Calu3 (cell line): ENCODE measurements at regions not wholly inside any gene's neighbourhood (a gene's known extent, or its start where the extent isn't known, plus 50 kb on each side); places are given as distances from the start of the nearest gene placed in this dataset.

Experiments
- BruUV-seq: library from RNA; stranded (reverse); fragments of 400-500 nt; replicated peaks from 2 replicates; lab custom pipeline; 2021; lab: Mats Ljungman, UMichigan
- CTCF ChIA-PET: fragments of 300-600 bp; sonication (Branson Sonifier 250); formaldehyde crosslinking; loops from one replicate; lab custom pipeline; 2022; ENCODE audit warnings: antibody characterized with exemption; lab: Charles Lee
- DNase-seq: peaks from one replicate; pipeline ENCODE4 v3.0.0; 2022
- H3K27ac Mint-ChIP-seq: one replicate; pipeline ENCODE4 v1.8.0; 2022; ENCODE audit warnings: mixed read lengths; ENCODE audit not compliant: unreplicated experiment
- H3K27me3 Mint-ChIP-seq: one replicate; pipeline ENCODE4 v1.8.0; 2022; ENCODE audit warnings: mixed read lengths; ENCODE audit not compliant: unreplicated experiment
- H3K36me3 Mint-ChIP-seq: one replicate; pipeline ENCODE4 v1.8.0; 2022; ENCODE audit warnings: mild to moderate bottlenecking, moderate library complexity, mixed read lengths; ENCODE audit not compliant: insufficient read depth, unreplicated experiment
- H3K4me1 Mint-ChIP-seq: one replicate; pipeline ENCODE4 v1.8.0; 2022; ENCODE audit warnings: mild to moderate bottlenecking, low read depth, mixed read lengths; ENCODE audit not compliant: unreplicated experiment
- H3K4me3 Mint-ChIP-seq: one replicate; pipeline ENCODE4 v1.8.0; 2022; ENCODE audit warnings: mild to moderate bottlenecking, low read depth, moderate library complexity, mixed read lengths; ENCODE audit not compliant: unreplicated experiment
- H3K9me3 Mint-ChIP-seq: one replicate; pipeline ENCODE4 v1.8.0; 2022; ENCODE audit warnings: low read depth, mixed read lengths; ENCODE audit not compliant: unreplicated experiment
- intact Hi-C: fragments of 100-400 bp; cut with micrococcal nuclease; formaldehyde crosslinking; loops from one replicate; pipeline ENCODE4 v1.10.0; 2022; ENCODE audit not compliant: unreplicated experiment
- TF ChIP-seq, protein P1 (sequence below): fragments of 200-600 bp; IDR thresholded peaks from one replicate; pipeline ENCODE4 v1.8.0; 2022; ENCODE audit warnings: antibody characterized with exemption; ENCODE audit not compliant: unreplicated experiment

GRCh38 chr14:40139657-40140056 is 707.4 kb upstream of the FBXO33 start:
- CTCF ChIA-PET: no interaction called here
- Mint-ChIP-seq H3K36me3 (no peaks in the 10 kb centered on the region), H3K4me3 (no peak overlapping the region), H3K27me3 (no peaks in the 10 kb centered on the region), H3K27ac (no peak overlapping the region), H3K4me1 (no peaks in the 10 kb centered on the region), H3K9me3 (peaks cover 13% of the 10 kb centered on the region)
- BruUV-seq: no TSS peak
- TF ChIP-seq, protein P1, sequence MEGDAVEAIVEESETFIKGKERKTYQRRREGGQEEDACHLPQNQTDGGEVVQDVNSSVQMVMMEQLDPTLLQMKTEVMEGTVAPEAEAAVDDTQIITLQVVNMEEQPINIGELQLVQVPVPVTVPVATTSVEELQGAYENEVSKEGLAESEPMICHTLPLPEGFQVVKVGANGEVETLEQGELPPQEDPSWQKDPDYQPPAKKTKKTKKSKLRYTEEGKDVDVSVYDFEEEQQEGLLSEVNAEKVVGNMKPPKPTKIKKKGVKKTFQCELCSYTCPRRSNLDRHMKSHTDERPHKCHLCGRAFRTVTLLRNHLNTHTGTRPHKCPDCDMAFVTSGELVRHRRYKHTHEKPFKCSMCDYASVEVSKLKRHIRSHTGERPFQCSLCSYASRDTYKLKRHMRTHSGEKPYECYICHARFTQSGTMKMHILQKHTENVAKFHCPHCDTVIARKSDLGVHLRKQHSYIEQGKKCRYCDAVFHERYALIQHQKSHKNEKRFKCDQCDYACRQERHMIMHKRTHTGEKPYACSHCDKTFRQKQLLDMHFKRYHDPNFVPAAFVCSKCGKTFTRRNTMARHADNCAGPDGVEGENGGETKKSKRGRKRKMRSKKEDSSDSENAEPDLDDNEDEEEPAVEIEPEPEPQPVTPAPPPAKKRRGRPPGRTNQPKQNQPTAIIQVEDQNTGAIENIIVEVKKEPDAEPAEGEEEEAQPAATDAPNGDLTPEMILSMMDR: no peak
- DNase-seq: no peak
- intact Hi-C loops: no loop called here

DNA sequence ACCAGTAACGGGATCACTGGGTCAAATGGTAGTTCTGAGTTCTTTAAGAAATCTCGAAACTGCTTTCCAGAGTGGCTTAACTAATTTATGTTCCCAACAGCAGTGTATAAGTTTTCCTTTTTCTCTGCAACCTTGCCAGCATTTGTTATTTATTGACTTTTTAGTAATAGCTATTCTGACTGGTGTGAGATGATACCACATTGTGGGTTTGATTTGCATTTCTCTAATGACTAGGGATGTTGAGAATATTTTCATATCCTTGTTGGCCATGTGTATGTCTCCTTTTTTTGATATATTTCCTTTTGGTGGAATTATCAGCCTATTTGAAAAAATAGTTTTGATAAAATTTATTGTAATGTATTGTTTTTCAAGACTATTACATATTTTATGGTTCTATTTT is 701.2 kb upstream of the FBXO33 start:
- H3K27me3 Mint-ChIP-seq: no peaks in the 10 kb centered on the region
- TF ChIP-seq, protein P1: no peak
- no peak overlapping the region for H3K27ac Mint-ChIP-seq
- H3K4me3 Mint-ChIP-seq: no peak overlapping the region
- H3K9me3 Mint-ChIP-seq: peaks cover 22% of the 10 kb centered on the region
- CTCF ChIA-PET: no interaction called here
- no peak for DNase-seq
- BruUV-seq: no TSS peak
- H3K4me1 Mint-ChIP-seq: no peaks in the 10 kb centered on the region
- intact Hi-C loops: no loop called here
- H3K36me3 Mint-ChIP-seq: no peaks in the 10 kb centered on the region

DNA sequence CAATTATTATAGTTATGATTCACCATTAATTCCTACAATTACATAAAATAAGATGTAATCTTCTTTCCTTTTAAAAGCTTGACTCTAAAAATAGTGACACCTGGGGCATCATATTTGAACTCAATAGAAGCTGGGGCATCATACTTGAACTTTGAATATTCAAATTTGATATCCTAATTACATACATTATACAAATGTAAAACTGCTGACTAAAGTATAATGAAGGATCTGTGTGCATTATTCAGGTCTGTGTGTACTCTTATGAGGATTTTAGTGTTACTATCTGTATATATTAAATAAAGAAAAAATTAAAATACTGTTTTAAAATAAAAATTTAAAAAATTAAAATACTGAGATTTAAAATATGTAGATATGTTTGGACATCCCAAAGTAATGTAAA is 696.9 kb upstream of the FBXO33 start:
- no peak overlapping the region for H3K27ac Mint-ChIP-seq
- TF ChIP-seq, protein P1: no peak
- no TSS peak for BruUV-seq
- H3K9me3 Mint-ChIP-seq: peaks cover 11% of the 10 kb centered on the region
- no peaks in the 10 kb centered on the region for H3K27me3 Mint-ChIP-seq
- CTCF ChIA-PET: no interaction called here
- no peaks in the 10 kb centered on the region for H3K36me3 Mint-ChIP-seq
- no peaks in the 10 kb centered on the region for H3K4me1 Mint-ChIP-seq
- no peak for DNase-seq
- intact Hi-C loops: no loop called here
- H3K4me3 Mint-ChIP-seq: no peak overlapping the region

- Mint-ChIP-seq H3K27me3 (no peaks in the 10 kb centered on the region), H3K27ac (no peak overlapping the region), H3K9me3 (peaks cover 3% of the 10 kb centered on the region), H3K36me3 (no peaks in the 10 kb centered on the region), H3K4me1 (no peaks in the 10 kb centered on the region), H3K4me3 (no peak overlapping the region)
- TF ChIP-seq, protein P1: no peak
- DNase-seq: no peak
- no TSS peak for BruUV-seq
- CTCF ChIA-PET: no interaction called here
- intact Hi-C loops: no loop called here
Observed at GRCh38 chr14:40123816-40124215, 691.6 kb upstream of the FBXO33 start.
